ENCODE measurements at regions not wholly inside any gene's neighbourhood (a gene's known extent, or its start where the extent isn't known, plus 50 kb on each side); places are given as distances from the start of the nearest gene placed in this dataset.

- TF ChIP-seq ZBTB33 (IDR thresholded peaks at IDR 0.05; ENCODE audit: borderline replicate concordance, low read depth) = no peak
- TF ChIP-seq USF2 (IDR thresholded peaks at IDR 0.05; ENCODE audit: borderline replicate concordance, low read depth, low read length) = no peak
- TF ChIP-seq RAD21 (IDR thresholded peaks at IDR 0.05; ENCODE audit: low read length) = peak; percentile 57
- no peak for TF ChIP-seq GABPA (IDR thresholded peaks at IDR 0.05; ENCODE audit: low read depth)
- no peak; the same call in 1 of the 2 replicates for TF ChIP-seq FOXM1 (IDR thresholded peaks at IDR 0.05; ENCODE audit: low read depth)
- no peak; the same call in 1 of the 2 replicates for TF ChIP-seq RXRA (IDR thresholded peaks at IDR 0.05; ENCODE audit: borderline replicate concordance, low read depth)
- TF ChIP-seq EZH2phosphoT487 (IDR thresholded peaks at IDR 0.05; ENCODE audit: borderline replicate concordance, low read depth) = no peak
- TF ChIP-seq RFX5 (IDR thresholded peaks at IDR 0.05; ENCODE audit: low read length) = no peak
- TF ChIP-seq GATA2 (CRISPR knock-in tag; IDR thresholded peaks at IDR 0.05) = no peak
- no peak for TF ChIP-seq USF1 (IDR thresholded peaks at IDR 0.05; ENCODE audit: borderline replicate concordance, low read depth)
Observed at GRCh38 chr20:4613718-4614620, 72.3 kb upstream of the PRNP start (continued).

- POLR2A ChIA-PET = no interaction called here
- WGBS (ENCODE audit: low lambda C conversion rate) = 77% methylated on average over 6 of the region's 6 CpGs
Observed at GRCh38 chr20:4613184-4613583, 73.1 kb upstream of the PRNP start.

More at GRCh38 chr20:4613184-4613583, 73.1 kb upstream of the PRNP start:
- H3K27me3 ChIP-seq (ENCODE audit: insufficient read depth) = no peaks in the 10 kb centered on the region
- no peaks in the 10 kb centered on the region for H4K20me1 ChIP-seq (ENCODE audit: insufficient read depth)
- no peak overlapping the region for H3K4me3 ChIP-seq (ENCODE audit: low read depth in 2 of 2, low read length in 1 of 2)
- DNase-seq = no peak
- no peaks in the 10 kb centered on the region for H3F3A ChIP-seq (replicated peaks; ENCODE audit: insufficient read depth)
- no peaks in the 10 kb centered on the region for H3K79me2 ChIP-seq (ENCODE audit: insufficient read depth)
- H3K36me3 ChIP-seq (replicated peaks in 1 of 2; ENCODE audit: control insufficient read depth in 1 of 2, insufficient read depth in 2 of 2, low read length in 1 of 2) = no peaks in the 10 kb centered on the region
- no peaks in the 10 kb centered on the region for H3K9me2 ChIP-seq
- H3K4me1 ChIP-seq (ENCODE audit: control insufficient read depth in 1 of 2, insufficient read depth in 2 of 2, low read depth in 1 of 2, low read length in 1 of 2) = peaks cover 0 to 14% of the 10 kb centered on the region in 2 experiments; a peak in 1 of 4 replicates
- no peak overlapping the region for H2AFZ ChIP-seq (ENCODE audit: low read depth)
- H3K9me3 ChIP-seq = no peaks in the 10 kb centered on the region
- H3K4me2 ChIP-seq = peak overlapping the region; percentile 36; the same call in 1 of the 2 replicates
- peak; percentile 20; the same call in 1 of the 2 replicates for TF ChIP-seq MEF2A (IDR thresholded peaks at IDR 0.05; ENCODE audit: borderline replicate concordance, low read depth)
- no peak for TF ChIP-seq ELF1 (IDR thresholded peaks at IDR 0.05)
- CTCF ChIA-PET = interaction anchor here (0.7 to 1.2 kb wide), 4 partner anchors 75 to 112 kb away, joined by 3 to 6 read pairs (median 3); no protein-coding TSS in a partner anchor
- H3K27ac ChIP-seq (ENCODE audit: low read depth in 2 of 2, low read length in 1 of 2) = no peak overlapping the region
- H3K9ac ChIP-seq = no peak overlapping the region

Data from SK-N-SH (cell line).